Muscle of back (tissue), 3 donors: ENCODE measurements at regions not wholly inside any gene's neighbourhood (a gene's known extent, or its start where the extent isn't known, plus 50 kb on each side); places are given as distances from the start of the nearest gene placed in this dataset.

Source experiments
- DNase-seq, 3 donors: peaks; one replicate each; pipeline versions ENCODE4 v3.0.0 to v3.0.0-alpha.2; 2013

DNA sequence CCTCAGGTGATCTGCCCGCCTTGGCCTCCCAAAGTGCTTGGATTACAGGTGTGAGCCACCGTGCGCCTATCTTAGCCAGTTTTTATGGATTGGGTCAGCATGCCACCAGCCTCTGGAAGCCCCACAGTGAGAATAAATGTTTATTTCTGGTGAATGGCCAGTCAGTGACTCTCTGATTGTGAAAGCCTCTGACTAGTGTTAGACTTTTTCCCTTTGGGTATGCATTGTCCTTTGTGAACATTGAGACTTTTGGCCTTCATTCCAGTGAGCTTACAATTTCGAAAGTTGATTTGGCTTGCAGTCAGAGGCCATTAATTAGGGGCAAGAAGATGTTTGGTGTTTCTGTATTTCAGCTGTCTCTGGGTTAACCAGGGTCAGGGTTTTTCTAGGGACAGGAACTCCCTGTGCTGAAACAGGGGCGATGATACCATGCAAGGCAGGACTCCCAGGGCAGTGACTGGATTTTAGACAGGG lies 274.5 kb upstream of the C2CD4B start:
- DNase-seq = no peak

- no peak for DNase-seq
Observed at GRCh38 chr15:62440362-62441105, 275.4 kb upstream of the C2CD4B start.

DNA sequence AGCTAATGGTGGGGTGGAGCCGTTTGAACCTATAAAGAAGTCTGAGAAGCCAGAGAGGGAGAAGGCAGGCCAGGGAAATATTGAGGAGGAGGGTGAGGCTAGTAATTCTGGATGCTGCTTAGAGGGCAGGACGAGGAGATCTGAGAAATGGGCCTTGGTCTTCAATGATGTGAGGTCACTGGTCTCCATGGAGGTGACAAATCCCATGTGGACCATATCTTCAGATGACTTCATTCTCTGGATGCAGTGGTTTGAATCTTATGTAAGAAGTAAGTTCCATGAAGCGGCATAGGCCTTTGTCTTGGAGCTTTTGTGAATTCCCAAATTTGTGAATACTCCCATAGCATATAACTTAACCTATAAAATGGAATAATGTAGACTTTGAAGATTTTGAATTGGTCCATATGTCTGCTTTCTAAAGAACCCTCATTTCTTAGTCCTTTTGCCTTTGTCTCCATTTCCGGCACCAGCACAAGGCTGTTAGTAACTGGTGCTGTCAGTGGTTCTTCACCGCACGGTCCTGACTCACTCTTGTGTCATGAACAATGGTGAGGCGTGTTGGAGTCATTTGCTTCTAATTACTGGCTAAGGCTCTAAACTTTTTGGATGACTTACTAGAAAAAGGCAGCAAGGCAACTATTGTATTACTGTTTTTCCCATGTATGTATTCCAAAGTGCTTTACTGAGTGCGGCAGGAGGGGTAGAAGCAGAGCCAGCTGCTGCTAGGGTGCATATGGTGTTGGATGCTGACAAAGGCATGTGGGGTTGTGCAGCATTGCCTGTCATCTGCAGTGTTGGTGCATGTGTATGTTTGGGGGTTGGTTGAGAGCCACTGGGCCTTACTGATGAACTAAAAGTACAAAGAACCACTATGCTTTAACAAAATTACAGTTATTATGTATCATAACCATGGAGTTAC lies 279.3 kb upstream of the C2CD4B start:
- peak in 1 of 3 donors; percentile 93 for DNase-seq

DNA sequence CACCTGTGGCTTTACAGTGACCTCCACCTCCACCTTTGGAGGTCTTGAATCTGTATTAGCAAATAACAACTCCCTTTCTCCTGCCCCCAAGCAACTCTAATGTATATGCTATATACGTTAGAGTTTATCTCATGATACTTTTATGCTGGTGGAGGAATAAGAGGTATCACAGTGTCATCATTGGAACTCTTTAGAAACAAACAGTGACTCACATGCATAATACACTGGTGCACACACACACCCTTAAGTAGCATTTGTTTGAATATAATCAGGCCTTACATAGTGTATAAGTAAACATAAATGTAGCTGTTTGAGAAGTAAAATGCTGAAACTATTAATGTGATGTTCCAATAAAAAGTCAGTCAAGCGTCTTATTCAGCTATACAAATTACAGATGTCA lies 280.2 kb upstream of the C2CD4B start:
- no peak for DNase-seq

DNA sequence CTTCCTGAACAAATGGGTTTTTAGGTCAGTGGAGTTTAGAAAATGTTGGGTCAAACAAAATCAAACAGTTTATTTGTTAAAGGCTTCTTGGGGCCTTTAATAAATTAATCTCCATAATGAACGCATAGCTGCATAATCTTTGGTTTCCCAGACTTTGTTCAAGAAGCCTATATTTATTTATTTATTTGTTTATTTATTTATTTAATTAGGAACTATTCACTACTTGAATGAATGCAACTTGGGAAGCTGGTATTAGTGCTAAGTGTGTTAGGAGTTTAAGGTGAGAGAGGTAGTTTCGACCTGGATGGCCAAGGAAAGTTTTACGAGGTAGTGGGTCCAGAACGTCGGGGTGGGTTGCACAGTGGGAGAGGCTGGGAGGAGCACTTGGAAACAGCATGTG lies 281.9 kb upstream of the C2CD4B start:
- no peak for DNase-seq

DNA sequence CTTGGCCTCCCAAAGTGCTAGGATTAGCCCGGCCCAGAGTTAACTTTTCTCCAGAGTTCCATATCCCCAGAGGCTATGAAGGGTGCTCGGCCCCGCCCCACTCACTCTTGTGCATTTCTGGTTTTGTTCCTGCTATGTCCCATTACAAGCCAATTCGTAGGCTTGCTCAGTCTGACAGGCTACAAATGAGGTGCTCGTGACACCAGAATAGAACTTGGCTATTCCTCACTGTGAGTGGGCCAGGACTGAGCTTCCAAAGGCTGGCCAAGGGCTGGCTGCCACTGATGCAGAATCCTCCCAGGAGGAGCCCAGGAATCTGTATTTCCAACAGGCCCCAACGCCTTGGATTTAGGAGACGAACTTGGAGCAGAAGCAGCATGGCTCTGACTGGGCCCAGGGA lies 282.7 kb upstream of the C2CD4B start:
- no peak for DNase-seq

DNA sequence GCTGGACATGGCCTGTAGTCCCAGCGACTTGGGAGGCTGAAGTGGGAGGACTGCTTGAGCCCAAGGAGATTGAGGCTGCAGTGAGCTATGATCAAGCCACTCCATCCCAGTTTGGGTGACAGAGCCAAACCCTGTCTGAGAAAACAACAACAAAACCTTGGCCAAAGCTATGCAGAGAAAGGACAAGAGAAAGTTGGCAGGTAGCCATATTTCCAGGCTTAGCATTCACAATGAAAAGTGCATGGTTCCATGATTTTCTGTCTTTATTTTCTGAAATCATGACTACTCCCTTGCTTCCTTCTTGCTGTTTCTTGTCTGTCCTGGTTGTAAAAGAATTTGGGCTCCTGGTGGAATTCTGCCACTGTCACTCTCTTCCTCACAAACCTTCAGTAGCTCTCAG lies 284.6 kb upstream of the C2CD4B start:
- no peak for DNase-seq

- DNase-seq = no peak
Observed at GRCh38 chr15:62450061-62450460, 285.0 kb upstream of the C2CD4B start.

DNA sequence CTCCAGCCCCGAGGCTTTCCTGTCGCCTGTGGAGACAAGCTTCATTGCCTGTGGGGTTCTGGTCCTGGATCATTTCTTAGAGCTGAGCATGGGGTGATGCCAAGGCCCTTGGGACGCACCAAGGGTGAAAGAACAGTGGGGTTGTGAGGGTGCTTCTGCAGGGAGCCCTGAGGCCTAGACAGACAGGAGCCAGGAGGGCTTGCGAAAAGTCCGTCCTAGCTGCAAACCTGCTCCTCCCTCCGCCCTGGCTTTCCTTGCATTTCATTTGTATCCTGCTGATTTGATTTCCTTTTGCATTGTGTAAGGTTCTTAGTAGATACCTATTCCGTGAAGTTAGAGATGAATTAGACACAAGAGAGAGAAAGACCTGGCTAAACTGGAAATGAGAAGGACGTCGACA lies 286.9 kb upstream of the C2CD4B start:
- DNase-seq = no peak

DNA sequence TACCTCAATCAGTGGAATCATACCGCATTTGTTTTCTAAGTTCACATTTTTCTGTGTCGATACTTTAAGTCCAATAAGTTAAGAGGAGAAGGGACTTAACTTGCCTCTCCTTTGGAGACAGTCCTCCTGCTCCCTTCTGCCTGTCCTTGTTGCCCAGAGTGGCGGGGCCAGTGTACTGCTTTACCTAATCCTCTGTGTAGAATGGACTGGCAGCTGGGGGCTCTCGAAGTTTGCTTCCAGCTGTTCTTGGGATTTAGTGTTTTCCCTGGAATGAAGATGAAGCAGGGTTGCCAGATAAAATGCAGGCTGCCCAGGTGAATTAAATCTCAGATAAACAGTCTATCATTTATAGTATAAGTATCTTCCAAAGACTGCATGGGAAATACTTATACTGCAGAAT lies 287.6 kb upstream of the C2CD4B start:
- no peak for DNase-seq

DNA sequence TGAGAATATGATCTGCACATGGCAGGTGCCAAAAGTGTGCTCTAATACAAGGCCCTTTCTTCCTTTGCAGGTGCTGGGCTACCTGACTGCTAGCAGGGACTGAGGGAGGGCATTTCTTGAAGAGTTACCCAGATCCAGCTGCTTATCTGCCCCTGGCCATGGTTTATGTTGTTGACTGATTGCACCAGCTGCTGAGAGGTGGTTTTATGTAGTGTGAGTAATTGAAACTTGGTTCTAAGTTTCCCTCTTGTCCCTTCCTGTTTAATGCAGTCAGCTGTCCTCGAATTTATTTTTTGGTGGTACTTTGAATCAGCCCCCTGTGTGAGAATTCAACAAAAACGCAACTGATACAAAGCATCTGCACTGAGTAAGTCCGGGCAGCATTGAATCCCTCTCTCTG lies 288.3 kb upstream of the C2CD4B start:
- DNase-seq = peak; percentile 52 to 70 (median 55)

DNA sequence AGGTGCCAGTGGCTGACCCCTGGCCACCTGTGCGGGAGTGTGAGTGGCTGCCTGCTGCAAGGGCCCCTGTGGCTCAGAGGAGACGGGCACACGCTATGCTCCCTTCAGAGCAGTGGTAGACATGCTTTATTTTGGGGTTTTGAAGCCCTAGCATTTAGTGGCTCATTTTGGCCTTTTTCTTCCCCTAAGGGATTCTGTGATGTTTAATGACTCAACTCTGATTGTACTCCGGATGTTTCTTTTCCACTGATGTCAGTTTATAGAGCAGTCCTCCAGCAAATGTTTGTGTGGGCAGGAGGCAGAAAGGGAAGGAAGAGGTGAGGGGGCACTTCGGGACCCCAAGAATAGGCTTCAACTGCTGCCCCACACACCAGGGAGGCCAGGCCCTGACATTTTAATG lies 288.9 kb upstream of the C2CD4B start:
- DNase-seq = no peak

GRCh38 chr15:62454567-62455172 lies 289.6 kb upstream of the C2CD4B start:
- no peak for DNase-seq

GRCh38 chr15:62455441-62455921 lies 290.4 kb upstream of the C2CD4B start:
- DNase-seq = no peak

GRCh38 chr15:62456011-62456920 lies 291.2 kb upstream of the C2CD4B start:
- no peak for DNase-seq

GRCh38 chr15:62457100-62457499 lies 292.0 kb upstream of the C2CD4B start:
- no peak for DNase-seq

GRCh38 chr15:62459875-62460274 lies 294.8 kb upstream of the C2CD4B start:
- DNase-seq = no peak

GRCh38 chr15:62462268-62462667 lies 297.2 kb upstream of the C2CD4B start:
- no peak for DNase-seq

DNA sequence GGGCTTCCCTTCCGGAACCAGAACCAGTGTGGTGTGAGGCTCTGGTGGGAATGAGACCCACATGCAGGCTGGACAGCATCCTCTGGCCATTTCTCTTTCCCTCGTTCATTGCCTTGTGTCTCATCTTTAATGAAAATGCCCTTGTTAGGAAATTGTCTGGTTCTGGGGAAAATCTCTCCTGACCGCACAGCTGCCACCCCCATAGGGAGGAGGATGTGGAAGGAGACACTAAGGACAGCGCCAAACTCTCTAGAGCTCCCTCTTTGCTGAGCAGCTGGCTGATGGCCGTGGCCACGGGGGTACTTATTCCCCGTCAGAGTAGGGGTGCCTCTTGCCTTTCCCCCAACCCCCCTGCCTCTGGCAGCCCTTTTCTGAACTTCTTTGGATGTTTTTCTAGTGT lies 297.6 kb upstream of the C2CD4B start:
- DNase-seq = no peak

- peak in 1 of 3 donors; percentile 75 for DNase-seq
Observed at GRCh38 chr15:62464705-62465104, 299.6 kb upstream of the C2CD4B start.

DNA sequence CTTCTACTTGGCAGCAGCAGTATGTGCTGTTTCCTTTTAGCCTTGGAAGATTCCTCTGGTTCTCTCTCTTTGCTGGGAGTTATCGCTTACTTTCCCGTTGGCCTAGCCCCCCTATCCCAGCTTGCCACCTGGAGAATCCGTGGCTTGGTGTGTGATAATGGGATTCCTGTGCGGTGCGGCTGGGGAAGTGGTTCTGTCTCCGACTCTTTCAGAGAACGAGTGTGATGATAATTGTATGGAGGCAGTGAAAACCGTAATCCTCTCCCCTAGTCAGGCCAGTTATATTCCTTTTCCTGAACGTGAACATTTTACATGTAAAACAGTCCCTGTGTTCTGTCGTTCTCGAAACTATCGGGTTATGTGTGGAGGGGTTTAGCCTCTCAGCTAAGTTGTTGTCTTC lies 300.1 kb upstream of the C2CD4B start:
- no peak for DNase-seq
